HFFc6 (cell line): ENCODE measurements at regions not wholly inside any gene's neighbourhood (a gene's known extent, or its start where the extent isn't known, plus 50 kb on each side); places are given as distances from the start of the nearest gene placed in this dataset.
"Not testable (repeated sequence)": the region's sequence is repeated elsewhere in the genome, so short reads cannot be mapped to it uniquely, and the experiment has no call there.

ENCODE experiments used
- DNase-seq: peaks from one replicate; pipeline ENCODE4 v3.0.0-alpha.2; 2018
- H3K27ac Mint-ChIP-seq: 2 replicates; pipeline ENCODE4 v1.8.0; 2020; ENCODE audit warnings: mild to moderate bottlenecking, mixed read lengths
- H3K27me3 Mint-ChIP-seq: 2 replicates; pipeline ENCODE4 v1.8.0; 2021; ENCODE audit warnings: mild to moderate bottlenecking, moderate library complexity, mixed read lengths; ENCODE audit not compliant: insufficient read depth
- H3K36me3 Mint-ChIP-seq: 2 replicates; pipeline ENCODE4 v1.8.0; 2021; ENCODE audit warnings: low read depth, mixed read lengths
- H3K4me1 Mint-ChIP-seq: 2 replicates; pipeline ENCODE4 v1.8.0; 2020; ENCODE audit warnings: low read depth, mixed read lengths
- H3K4me3 Mint-ChIP-seq: 2 replicates; pipeline ENCODE4 v1.8.0; 2020; ENCODE audit warnings: mild to moderate bottlenecking, moderate library complexity, mixed read lengths
- H3K9me3 Mint-ChIP-seq: 2 replicates; pipeline ENCODE4 v1.8.0; 2020; ENCODE audit warnings: mild to moderate bottlenecking, mixed read lengths
- TF ChIP-seq, protein P1 (sequence below): fragments of 200-600 bp; sonication (generic); IDR thresholded peaks from 2 replicates; pipeline ENCODE4 v1.5.0; 2021; ENCODE audit warnings: antibody characterized with exemption, mild to moderate bottlenecking

DNA sequence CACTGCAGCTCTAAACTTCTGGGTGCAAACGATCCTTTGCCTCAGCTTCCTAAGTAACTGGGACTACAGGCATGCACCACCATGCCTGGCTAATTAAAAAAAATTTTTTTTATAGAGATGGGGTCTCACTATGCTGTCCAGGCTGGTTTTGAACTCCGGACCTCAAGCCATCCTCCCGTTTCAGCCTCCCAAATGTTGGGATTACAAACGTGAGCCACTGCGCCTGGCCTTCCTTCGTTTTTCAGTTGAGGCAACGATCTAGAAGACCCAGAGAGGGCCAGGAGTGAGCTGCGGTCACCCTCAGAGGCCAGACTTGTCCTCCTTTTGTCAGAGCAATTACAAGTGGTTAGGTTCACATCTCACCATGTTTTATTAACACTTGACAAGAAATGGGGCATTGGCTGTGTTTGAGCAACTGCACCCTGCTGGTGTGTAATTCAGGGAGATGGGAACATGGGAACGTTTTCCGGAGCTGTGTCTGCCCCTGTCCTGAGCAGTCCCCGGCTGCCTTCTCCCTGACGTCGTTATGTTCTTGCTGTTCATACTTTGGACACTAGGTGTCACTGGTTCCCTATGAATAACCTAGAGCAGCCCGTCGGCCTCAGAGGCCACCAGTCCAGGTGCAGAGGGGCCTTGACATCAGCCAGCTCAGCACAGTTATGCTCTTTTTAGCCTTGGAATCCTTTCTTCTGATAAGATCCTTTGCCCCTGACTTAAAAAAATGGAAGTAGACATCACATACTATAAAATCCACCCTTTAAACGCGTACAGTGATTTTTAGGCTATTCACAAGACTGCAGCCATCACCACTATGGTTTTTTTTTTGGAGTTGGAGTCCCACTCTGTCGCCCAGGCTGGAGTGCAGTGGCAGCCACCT is 375.0 kb downstream of the TYW1 start:
- Mint-ChIP-seq H3K4me1 (no peaks in the 10 kb centered on the region), H3K4me3 (no peak overlapping the region), H3K9me3 (no peaks in the 10 kb centered on the region), H3K36me3 (no peaks in the 10 kb centered on the region), H3K27ac (no peak overlapping the region), H3K27me3 (peaks cover 6% of the 10 kb centered on the region; the same call in 1 of the 2 replicates)
- TF ChIP-seq, protein P1, sequence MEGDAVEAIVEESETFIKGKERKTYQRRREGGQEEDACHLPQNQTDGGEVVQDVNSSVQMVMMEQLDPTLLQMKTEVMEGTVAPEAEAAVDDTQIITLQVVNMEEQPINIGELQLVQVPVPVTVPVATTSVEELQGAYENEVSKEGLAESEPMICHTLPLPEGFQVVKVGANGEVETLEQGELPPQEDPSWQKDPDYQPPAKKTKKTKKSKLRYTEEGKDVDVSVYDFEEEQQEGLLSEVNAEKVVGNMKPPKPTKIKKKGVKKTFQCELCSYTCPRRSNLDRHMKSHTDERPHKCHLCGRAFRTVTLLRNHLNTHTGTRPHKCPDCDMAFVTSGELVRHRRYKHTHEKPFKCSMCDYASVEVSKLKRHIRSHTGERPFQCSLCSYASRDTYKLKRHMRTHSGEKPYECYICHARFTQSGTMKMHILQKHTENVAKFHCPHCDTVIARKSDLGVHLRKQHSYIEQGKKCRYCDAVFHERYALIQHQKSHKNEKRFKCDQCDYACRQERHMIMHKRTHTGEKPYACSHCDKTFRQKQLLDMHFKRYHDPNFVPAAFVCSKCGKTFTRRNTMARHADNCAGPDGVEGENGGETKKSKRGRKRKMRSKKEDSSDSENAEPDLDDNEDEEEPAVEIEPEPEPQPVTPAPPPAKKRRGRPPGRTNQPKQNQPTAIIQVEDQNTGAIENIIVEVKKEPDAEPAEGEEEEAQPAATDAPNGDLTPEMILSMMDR: peak; percentile 89
- DNase-seq: peak; percentile 55

GRCh38 chr7:67373389-67373788 is 376.8 kb downstream of the TYW1 start:
- not testable (repeated sequence) for H3K9me3 Mint-ChIP-seq

GRCh38 chr7:67375427-67375826 is 378.8 kb downstream of the TYW1 start:
- no peak for DNase-seq
- TF ChIP-seq, protein P1: no peak
- H3K4me1 Mint-ChIP-seq: no peaks in the 10 kb centered on the region
- H3K4me3 Mint-ChIP-seq: no peak overlapping the region
- peaks cover 6% of the 10 kb centered on the region; the same call in 1 of the 2 replicates for H3K27me3 Mint-ChIP-seq
- H3K9me3 Mint-ChIP-seq: no peaks in the 10 kb centered on the region
- H3K27ac Mint-ChIP-seq: no peak overlapping the region
- no peaks in the 10 kb centered on the region for H3K36me3 Mint-ChIP-seq

More at GRCh38 chr7:67373389-67373788, 376.8 kb downstream of the TYW1 start:
- H3K27me3 Mint-ChIP-seq, H3K4me1 Mint-ChIP-seq, H3K4me3 Mint-ChIP-seq, H3K36me3 Mint-ChIP-seq, DNase-seq, H3K27ac Mint-ChIP-seq: not testable (repeated sequence)

- H3K4me3 Mint-ChIP-seq: no peak overlapping the region
- H3K4me1 Mint-ChIP-seq: no peaks in the 10 kb centered on the region
- H3K36me3 Mint-ChIP-seq: no peaks in the 10 kb centered on the region
- no peaks in the 10 kb centered on the region for H3K9me3 Mint-ChIP-seq
- peak; percentile 55 for DNase-seq
- H3K27me3 Mint-ChIP-seq: peaks cover 3% of the 10 kb centered on the region
- TF ChIP-seq, protein P1: peak; percentile 92
- no peak overlapping the region for H3K27ac Mint-ChIP-seq
Measured at GRCh38 chr7:67377939-67378862, 381.6 kb downstream of the TYW1 start.

DNA sequence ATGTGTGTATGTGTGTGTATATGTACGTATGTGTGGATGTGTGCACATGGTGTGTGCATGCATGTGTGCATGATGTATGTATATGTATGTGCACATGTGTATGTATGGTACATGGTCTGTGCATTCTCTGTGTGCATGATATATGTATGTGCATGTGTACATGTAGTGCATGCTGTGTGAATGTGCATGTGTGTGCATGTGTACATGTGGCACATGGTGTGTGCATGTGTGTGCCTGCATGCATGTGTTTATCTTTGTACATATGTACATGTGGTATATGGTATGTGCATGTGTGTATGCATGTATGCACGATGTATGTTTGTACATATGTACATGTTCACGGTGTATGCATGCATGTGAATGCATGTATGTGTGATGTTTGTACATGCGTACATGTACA is 383.7 kb downstream of the TYW1 start:
- no peak overlapping the region for H3K4me3 Mint-ChIP-seq
- H3K4me1 Mint-ChIP-seq: no peaks in the 10 kb centered on the region
- no peak overlapping the region for H3K27ac Mint-ChIP-seq
- H3K27me3 Mint-ChIP-seq: peaks cover 3% of the 10 kb centered on the region
- no peak for DNase-seq
- no peaks in the 10 kb centered on the region for H3K36me3 Mint-ChIP-seq
- H3K9me3 Mint-ChIP-seq: no peaks in the 10 kb centered on the region
- TF ChIP-seq, protein P1: no peak
